Globus pallidus (tissue), 1 donor: ENCODE measurements at regions not wholly inside any gene's neighbourhood (a gene's known extent, or its start where the extent isn't known, plus 50 kb on each side); places are given as distances from the start of the nearest gene placed in this dataset.

Experiments used
- DNase-seq: peaks from one replicate; pipeline ENCODE4 v3.0.0-alpha.2; 2015; ENCODE audit warnings: low spot score

DNA sequence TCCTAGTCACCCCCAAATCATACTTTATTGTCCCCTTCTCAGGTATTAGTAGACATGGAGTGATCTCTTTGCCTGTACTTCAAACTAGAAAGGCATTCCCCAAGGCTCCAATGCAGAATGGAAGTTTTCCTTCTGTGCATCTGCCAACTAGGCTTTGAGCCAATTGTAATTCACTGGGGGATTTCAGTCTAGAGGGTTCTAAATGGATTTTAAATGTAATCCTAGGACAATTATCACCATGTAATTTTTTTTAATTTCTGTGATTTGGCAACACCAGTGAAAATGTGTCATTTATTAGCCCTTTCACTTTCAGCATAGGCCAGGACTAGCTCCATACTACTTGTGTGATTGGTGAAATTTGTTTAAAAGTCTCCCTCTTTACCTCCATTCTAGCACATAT is 557.6 kb upstream of the MARCKS start:
- DNase-seq, result no peak

GRCh38 chr6:113301651-113302050 is 555.5 kb upstream of the MARCKS start:
- DNase-seq, result no peak

DNA sequence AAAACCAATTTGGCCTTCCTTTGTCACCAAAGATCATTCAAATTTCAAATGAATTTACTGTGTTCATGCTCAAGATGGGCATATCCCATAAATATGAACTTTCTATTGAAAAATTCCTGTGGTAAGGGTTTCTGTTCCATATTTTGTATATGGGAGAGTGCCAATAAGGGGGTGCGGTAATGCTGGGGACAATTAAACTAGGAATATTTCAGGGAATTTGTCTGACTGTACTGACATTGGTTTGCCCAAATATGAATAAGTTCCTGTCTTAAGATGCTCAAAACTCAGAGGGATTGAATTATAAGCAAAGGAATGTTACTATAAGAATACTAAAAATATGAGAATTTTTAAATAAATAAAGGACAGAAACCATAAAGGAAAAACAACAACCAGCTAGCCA is 553.0 kb upstream of the MARCKS start:
- no peak for DNase-seq

GRCh38 chr6:113306552-113307145 is 550.5 kb upstream of the MARCKS start:
- DNase-seq, result no peak

DNA sequence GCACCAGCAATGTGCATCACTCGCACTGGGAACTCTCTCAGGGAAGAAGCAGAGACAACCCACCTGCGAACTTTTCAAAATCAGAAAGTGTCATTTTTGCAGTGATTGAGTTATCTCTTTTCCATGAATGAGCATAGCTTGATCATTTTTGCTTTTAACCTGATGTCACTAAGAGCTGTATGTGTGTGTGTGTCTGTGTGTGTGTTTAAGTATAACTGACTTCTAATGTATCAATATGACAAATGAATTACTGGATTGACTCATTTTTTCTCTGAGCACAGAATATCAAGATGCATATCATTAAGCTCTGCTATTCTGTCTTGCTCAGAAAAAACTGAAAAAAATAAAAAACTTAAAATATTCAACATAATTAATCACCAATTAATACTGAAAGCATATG is 548.9 kb upstream of the MARCKS start:
- DNase-seq, result no peak

DNA sequence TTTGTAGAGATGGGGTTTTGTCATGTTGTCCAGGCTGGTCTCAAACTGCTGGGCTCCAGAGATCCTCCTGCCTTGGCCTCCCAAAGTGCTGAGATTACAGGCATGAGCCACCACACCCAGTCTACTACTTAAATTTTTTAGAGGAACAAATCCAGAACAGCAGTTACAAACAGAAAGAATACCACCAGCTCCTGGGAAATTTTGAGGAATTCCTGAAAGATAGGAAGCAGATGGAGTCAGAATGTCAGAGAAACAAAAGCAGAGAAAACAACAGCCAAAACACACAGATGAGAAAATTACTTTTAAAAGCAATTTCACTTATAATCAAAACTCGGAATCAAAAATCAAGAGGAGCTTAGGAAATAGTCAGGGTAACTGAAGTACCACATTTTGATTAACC is 543.3 kb upstream of the MARCKS start:
- no peak for DNase-seq

- DNase-seq, result no peak
Measured at GRCh38 chr6:113315165-113315564, 542.0 kb upstream of the MARCKS start.

GRCh38 chr6:113315879-113316278 is 541.3 kb upstream of the MARCKS start:
- no peak for DNase-seq

DNA sequence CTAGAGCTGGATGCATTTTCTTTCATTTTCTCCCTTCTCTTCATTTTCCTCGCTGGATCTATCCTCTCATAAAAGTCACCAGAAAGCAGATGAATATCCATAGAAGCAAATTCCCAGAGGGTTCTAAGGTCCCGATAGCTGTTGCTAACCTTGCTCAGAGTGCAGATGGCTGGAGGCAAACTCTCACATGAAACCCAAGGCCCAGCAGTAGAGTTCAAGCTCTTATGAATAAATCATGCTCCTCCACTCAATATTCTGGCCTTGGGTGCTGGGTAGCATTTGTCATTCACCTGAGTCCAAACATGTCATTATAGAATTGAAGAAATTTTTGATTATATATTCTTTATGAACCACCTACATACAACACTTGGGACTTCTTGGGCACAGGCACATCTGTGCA is 539.7 kb upstream of the MARCKS start:
- no peak for DNase-seq

DNA sequence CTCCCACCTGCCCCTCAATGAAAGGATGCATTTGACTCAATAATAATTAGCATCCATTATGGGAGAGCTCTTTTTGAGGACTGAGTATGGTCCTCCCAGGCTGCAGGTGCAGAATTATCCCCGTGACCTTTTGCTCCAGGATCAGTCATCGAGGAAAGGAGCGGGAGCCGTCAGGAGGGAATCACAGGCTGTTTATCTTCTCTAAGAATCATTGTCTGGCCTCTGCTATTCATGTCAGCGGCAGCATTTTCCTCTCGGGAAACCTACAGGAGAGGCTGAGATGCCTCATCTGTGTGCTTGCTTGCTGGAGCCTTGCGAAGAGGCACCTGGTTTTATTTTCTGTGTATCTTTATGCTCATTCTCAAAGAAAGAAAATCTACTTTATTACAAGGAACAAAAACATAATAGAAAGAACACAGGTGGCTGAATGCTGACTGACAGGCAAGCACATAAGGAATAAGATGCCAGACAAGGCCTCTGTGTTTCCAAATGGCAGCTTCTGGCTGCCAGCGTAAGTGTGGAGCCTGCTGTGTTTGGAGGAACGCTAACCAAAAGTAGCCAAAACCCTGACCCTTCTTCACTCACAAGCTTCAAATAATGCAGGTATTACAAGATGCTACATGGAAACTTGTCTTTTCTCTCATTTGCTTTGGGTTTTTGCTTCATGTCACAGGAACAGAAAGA is 539.1 kb upstream of the MARCKS start:
- DNase-seq, result peak; percentile 36

DNA sequence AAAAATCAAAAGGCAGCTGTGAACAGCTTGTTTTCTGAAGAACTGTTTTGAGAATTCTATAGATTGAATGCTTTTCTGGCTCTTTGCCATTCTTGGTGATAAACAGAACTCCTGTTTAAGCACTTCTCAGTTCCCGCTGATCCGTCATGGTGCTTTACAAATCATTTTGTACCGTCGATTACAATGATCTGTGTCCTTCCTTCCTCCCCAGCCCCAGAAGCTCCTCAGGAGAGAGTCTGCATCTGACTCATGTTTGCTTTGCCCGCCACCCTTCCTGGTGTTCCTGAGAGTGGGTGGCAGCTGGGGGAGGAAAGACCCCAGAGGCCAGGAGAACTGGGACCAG is 538.6 kb upstream of the MARCKS start:
- DNase-seq, result no peak

GRCh38 chr6:113320653-113321052 is 536.5 kb upstream of the MARCKS start:
- no peak for DNase-seq

- DNase-seq, result no peak
Measured at GRCh38 chr6:113326781-113327180, 530.4 kb upstream of the MARCKS start.

- DNase-seq, result peak; percentile 64
Measured at GRCh38 chr6:113328886-113329381, 528.2 kb upstream of the MARCKS start.

DNA sequence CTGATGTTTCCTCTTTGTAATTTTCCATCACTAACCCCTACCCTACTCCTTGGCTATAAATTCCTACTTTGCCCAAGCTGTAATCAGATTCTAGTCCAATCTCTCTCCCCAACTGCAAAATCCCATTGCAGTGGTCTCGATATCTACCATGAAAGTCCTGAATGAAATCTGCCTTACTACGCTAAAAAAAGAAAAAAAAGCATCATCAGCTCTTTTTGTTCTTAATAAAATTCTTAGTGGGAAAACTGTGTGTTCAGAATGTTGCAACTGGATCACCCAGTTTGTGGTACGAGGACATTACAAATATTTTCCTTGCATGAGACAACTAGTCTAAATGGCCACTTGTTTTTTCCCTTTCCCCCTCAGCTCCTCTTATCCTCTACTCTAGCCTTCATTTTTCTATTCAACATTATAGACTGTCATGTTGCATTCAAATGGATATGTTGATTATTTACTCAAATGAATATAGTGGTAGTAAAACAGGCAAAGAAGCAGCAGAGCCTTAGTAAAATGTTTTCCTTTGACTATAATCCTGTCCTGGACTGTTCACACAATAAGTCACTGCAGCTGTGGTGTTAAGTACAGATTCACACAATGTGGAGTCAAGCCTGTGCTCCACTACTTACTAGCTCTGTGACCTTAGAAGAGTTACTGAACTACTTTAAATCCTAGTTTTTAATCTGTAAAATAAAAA is 527.1 kb upstream of the MARCKS start:
- DNase-seq, result peak; percentile 13

- DNase-seq, result no peak
Measured at GRCh38 chr6:113330636-113330946, 526.6 kb upstream of the MARCKS start.

GRCh38 chr6:113331021-113331420 is 526.1 kb upstream of the MARCKS start:
- DNase-seq, result peak; percentile 20

- no peak for DNase-seq
Measured at GRCh38 chr6:113338644-113339043, 518.5 kb upstream of the MARCKS start.

- DNase-seq, result no peak
Measured at GRCh38 chr6:113339209-113339608, 517.9 kb upstream of the MARCKS start.

DNA sequence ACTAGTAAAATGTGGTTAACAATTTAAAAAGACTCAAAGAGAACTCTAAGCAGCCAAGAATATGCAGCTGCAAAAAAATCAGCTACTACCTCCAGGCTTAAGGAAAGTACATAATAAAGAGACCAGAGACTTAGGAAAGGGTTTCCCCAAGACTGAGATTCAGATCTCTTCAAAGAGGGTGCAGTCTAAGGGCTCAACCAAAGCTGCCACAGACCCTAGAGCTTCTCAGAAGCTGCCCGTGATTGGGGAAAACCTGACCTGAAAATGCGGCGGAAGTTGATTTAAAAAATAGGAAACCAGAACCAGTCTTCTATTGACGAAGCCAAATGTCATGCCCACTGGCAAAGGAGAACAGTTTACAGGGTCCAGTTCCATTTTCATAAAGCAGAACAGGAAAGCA is 516.8 kb upstream of the MARCKS start:
- no peak for DNase-seq

- DNase-seq, result no peak
Measured at GRCh38 chr6:113343940-113344339, 513.2 kb upstream of the MARCKS start.

DNA sequence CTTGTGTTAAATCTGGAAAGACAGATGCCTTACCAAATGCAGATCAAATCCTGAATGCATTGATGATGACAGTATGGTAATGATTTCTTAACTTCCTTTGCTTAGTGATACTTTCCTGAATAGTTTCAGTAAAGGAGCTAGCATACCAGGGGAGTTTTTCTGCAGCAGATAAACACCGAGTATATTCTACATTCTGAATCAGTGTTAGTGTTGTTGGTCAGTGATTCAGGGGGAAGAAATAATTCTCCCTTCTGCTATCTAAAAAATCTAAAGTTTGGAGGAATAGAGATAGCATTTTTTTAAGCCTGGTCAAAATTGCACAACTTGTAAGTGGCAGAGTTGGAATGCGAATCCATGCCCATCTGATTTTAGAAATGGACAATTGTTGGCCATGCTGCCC is 512.2 kb upstream of the MARCKS start:
- DNase-seq, result no peak

- DNase-seq, result no peak
Measured at GRCh38 chr6:113347436-113347835, 509.7 kb upstream of the MARCKS start.

- no peak for DNase-seq
Measured at GRCh38 chr6:113350461-113350860, 506.7 kb upstream of the MARCKS start.
